Epithelial cell of proximal tubule (primary cell): ENCODE measurements at regions not wholly inside any gene's neighbourhood (a gene's known extent, or its start where the extent isn't known, plus 50 kb on each side); places are given as distances from the start of the nearest gene placed in this dataset.
A peak's percentile ranks its signal among the peaks of the same experiment; 100 is the strongest.
"Not testable (repeated sequence)": the region's sequence is repeated elsewhere in the genome, so short reads cannot be mapped to it uniquely, and the experiment has no call there.

Experiments used
- DNase-seq: peaks from one replicate; pipeline ENCODE4 v3.0.0-alpha.2; 2011; ENCODE audit warnings: low read depth
- H3K4me3 ChIP-seq: 2 replicates; pipeline ENCODE4 v1.5.1; 2011; ENCODE audit warnings: low read depth, mild to moderate bottlenecking, low read length
- TF ChIP-seq, protein P1 (sequence below): conservative IDR thresholded peaks from 2 replicates; pipeline ENCODE4 v1.5.1; 2012; ENCODE audit warnings: low read depth, mild to moderate bottlenecking, low read length

- not testable (repeated sequence) for DNase-seq, H3K4me3 ChIP-seq
- TF ChIP-seq, protein P1, sequence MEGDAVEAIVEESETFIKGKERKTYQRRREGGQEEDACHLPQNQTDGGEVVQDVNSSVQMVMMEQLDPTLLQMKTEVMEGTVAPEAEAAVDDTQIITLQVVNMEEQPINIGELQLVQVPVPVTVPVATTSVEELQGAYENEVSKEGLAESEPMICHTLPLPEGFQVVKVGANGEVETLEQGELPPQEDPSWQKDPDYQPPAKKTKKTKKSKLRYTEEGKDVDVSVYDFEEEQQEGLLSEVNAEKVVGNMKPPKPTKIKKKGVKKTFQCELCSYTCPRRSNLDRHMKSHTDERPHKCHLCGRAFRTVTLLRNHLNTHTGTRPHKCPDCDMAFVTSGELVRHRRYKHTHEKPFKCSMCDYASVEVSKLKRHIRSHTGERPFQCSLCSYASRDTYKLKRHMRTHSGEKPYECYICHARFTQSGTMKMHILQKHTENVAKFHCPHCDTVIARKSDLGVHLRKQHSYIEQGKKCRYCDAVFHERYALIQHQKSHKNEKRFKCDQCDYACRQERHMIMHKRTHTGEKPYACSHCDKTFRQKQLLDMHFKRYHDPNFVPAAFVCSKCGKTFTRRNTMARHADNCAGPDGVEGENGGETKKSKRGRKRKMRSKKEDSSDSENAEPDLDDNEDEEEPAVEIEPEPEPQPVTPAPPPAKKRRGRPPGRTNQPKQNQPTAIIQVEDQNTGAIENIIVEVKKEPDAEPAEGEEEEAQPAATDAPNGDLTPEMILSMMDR = peak; percentile 53
Measured at GRCh38 chr11:67799808-67800207, 125.4 kb upstream of the ALDH3B2 start.

DNA sequence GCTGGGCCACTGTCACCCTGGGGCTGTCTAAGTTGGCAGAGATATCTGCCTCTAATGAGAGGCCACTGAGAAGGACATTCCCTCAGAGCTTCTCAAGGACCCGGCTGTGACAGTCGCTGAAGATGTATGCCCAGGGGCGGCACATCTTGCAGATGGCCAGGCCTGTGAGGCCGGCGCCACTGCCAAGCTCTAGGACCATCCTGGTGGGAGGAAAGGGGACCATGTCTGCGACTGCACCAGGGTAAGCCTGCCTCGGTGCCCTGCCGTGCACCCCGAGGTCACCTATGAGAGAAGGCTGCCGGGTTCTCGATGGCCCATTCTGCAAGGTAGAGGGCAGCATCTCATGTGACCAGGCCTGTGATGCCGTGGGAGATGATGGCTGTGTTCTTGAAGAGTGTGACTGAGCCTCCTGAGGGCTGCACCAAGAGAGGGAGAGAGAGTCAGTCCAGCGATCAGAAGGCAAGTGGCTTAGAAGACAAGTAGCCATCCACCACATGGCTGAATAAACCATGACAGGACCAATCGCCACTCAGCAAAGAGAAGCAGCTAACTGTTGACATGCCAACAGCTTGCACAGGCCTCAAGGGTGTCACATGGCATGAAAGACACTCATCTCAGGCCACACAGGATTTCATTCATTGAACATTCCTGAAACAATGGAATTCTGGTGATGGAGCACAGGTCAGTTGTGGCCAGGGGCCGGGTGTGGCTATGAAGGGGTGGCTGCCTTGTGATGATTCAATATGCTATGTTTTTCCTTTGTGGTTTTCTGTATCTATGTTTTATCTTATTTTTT, 123.5 kb upstream of the ALDH3B2 start:
- not testable (repeated sequence) for DNase-seq, H3K4me3 ChIP-seq

- TF ChIP-seq, protein P1 = no peak
- DNase-seq = no peak
Measured at GRCh38 chr11:67795746-67796145, 121.3 kb upstream of the ALDH3B2 start.

GRCh38 chr11:67793750-67794149, 119.3 kb upstream of the ALDH3B2 start:
- not testable (repeated sequence) for H3K4me3 ChIP-seq, DNase-seq

More at GRCh38 chr11:67795746-67796145, 121.3 kb upstream of the ALDH3B2 start:
- H3K4me3 ChIP-seq = no peak overlapping the region

- TF ChIP-seq, protein P1 = peak; percentile 50
- not testable (repeated sequence) for DNase-seq, H3K4me3 ChIP-seq
Measured at GRCh38 chr11:67792273-67792990, 118.0 kb upstream of the ALDH3B2 start.

- H3K4me3 ChIP-seq, DNase-seq: not testable (repeated sequence)
Measured at GRCh38 chr11:67791598-67792170, 117.3 kb upstream of the ALDH3B2 start.

GRCh38 chr11:67788341-67788695, 113.9 kb upstream of the ALDH3B2 start:
- not testable (repeated sequence) for DNase-seq, H3K4me3 ChIP-seq

DNA sequence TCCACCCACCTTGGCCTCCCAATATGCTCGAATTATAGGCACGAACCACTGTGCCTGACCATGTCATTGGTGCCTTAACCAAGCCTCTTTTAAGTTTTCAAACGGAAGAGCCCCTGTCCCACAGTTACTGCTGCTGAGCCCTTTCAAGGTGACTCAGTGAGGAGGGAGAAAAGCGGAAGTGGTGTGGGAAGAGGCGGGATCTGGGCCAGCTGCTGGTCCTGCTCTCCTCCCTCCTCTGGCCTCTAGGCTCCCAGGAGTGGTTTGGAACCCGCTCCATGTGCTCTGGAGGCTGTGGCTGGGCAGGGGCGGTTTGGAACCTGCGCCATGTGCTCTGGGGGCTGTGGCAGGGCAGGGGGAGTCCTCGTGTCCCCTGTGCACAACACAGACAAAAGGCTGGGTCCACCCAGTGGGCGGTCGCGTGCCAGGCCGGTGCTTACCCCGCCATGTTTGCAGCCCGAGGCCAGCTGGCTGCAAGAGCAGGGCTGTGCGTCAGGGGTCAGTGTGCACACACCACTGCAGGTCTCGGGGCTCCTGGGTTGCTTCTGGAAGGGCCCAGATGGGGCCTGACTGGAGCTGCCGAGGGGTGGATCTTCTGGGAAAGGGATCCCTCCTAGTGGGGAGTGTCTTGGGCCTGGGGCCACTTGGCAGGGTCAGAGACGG, 113.4 kb upstream of the ALDH3B2 start:
- H3K4me3 ChIP-seq, DNase-seq: not testable (repeated sequence)

GRCh38 chr11:67781967-67782366, 107.5 kb upstream of the ALDH3B2 start:
- not testable (repeated sequence) for DNase-seq, H3K4me3 ChIP-seq

GRCh38 chr11:67781506-67781905, 107.1 kb upstream of the ALDH3B2 start:
- not testable (repeated sequence) for H3K4me3 ChIP-seq, DNase-seq
